ENCODE measurements at regions not wholly inside any gene's neighbourhood (a gene's known extent, or its start where the extent isn't known, plus 50 kb on each side); places are given as distances from the start of the nearest gene placed in this dataset.

- Histone ChIP-seq H3K27ac (ENCODE audit: low read depth in 2 of 2, low read length in 1 of 2) (no peak overlapping the region), H3K9ac (no peak overlapping the region)
- CTCF ChIA-PET, result interaction anchor here (0.6 to 1.0 kb wide), 2 partner anchors 156 to 322 kb away, joined by 3 read pairs; no protein-coding TSS in a partner anchor
These were observed 219.2 kb upstream of the ELL2 start for GRCh38 chr5:96180684-96181435.

More at GRCh38 chr5:96180684-96181435, 219.2 kb upstream of the ELL2 start:
- H3K36me3 ChIP-seq (replicated peaks in 1 of 2; ENCODE audit: control insufficient read depth in 1 of 2, insufficient read depth in 2 of 2, low read length in 1 of 2), result no peaks in the 10 kb centered on the region
- H3K4me1 ChIP-seq (ENCODE audit: control insufficient read depth in 1 of 2, insufficient read depth in 2 of 2, low read depth in 1 of 2, low read length in 1 of 2), result peaks cover 0 to 16% of the 10 kb centered on the region in 2 experiments; a peak in 2 of 4 replicates
- H3K4me3 ChIP-seq (ENCODE audit: low read depth in 2 of 2, low read length in 1 of 2), result no peak overlapping the region
- H3K4me2 ChIP-seq, result no peak overlapping the region
- H2AFZ ChIP-seq (ENCODE audit: low read depth), result peak overlapping the region; percentile 36; the same call in 1 of the 2 replicates
- 67% methylated on average over 2 of the region's 2 CpGs for WGBS (ENCODE audit: low lambda C conversion rate)
- no peaks in the 10 kb centered on the region for H3K79me2 ChIP-seq (ENCODE audit: insufficient read depth)
- POLR2A ChIA-PET, result no interaction called here
- H3F3A ChIP-seq (replicated peaks; ENCODE audit: insufficient read depth), result peaks cover 19% of the 10 kb centered on the region
- H4K20me1 ChIP-seq (ENCODE audit: insufficient read depth), result no peaks in the 10 kb centered on the region
- no peaks in the 10 kb centered on the region for H3K9me2 ChIP-seq
- TF ChIP-seq CHD2 (IDR thresholded peaks at IDR 0.05; ENCODE audit: low read length, partially characterized antibody), result no peak
- TF ChIP-seq, protein P1, sequence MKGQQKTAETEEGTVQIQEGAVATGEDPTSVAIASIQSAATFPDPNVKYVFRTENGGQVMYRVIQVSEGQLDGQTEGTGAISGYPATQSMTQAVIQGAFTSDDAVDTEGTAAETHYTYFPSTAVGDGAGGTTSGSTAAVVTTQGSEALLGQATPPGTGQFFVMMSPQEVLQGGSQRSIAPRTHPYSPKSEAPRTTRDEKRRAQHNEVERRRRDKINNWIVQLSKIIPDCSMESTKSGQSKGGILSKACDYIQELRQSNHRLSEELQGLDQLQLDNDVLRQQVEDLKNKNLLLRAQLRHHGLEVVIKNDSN (IDR thresholded peaks at IDR 0.05; ENCODE audit: borderline replicate concordance, low read depth), result no peak
- TF ChIP-seq ZBTB33 (IDR thresholded peaks at IDR 0.05; ENCODE audit: borderline replicate concordance, low read depth), result no peak
- TF ChIP-seq MEF2A (IDR thresholded peaks at IDR 0.05; ENCODE audit: borderline replicate concordance, low read depth), result no peak
- no peak for TF ChIP-seq FOSL2 (IDR thresholded peaks at IDR 0.05; ENCODE audit: borderline replicate concordance, low read depth)
- no peak for TF ChIP-seq SMC3 (IDR thresholded peaks at IDR 0.05; ENCODE audit: low read depth, low read length)
- TF ChIP-seq SIN3A (IDR thresholded peaks at IDR 0.05; ENCODE audit: borderline replicate concordance, low read depth, low read length), result no peak
- TF ChIP-seq, protein P2, sequence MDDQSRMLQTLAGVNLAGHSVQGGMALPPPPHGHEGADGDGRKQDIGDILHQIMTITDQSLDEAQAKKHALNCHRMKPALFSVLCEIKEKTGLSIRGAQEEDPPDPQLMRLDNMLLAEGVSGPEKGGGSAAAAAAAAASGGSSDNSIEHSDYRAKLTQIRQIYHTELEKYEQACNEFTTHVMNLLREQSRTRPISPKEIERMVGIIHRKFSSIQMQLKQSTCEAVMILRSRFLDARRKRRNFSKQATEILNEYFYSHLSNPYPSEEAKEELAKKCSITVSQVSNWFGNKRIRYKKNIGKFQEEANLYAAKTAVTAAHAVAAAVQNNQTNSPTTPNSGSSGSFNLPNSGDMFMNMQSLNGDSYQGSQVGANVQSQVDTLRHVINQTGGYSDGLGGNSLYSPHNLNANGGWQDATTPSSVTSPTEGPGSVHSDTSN (IDR thresholded peaks at IDR 0.05), result no peak
- no peak for TF ChIP-seq CTCF (IDR thresholded peaks at IDR 0.05)
- no peak for TF ChIP-seq RCOR1 (IDR thresholded peaks at IDR 0.05; ENCODE audit: low read length)
- TF ChIP-seq, protein P3, sequence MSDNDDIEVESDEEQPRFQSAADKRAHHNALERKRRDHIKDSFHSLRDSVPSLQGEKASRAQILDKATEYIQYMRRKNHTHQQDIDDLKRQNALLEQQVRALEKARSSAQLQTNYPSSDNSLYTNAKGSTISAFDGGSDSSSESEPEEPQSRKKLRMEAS (IDR thresholded peaks at IDR 0.05; ENCODE audit: low read depth), result no peak
- TF ChIP-seq TEAD4 (IDR thresholded peaks at IDR 0.05; ENCODE audit: borderline replicate concordance, insufficient read depth), result no peak
- TF ChIP-seq FOXJ3 (CRISPR knock-in tag; IDR thresholded peaks at IDR 0.05), result no peak
- TF ChIP-seq RFX5 (IDR thresholded peaks at IDR 0.05; ENCODE audit: low read length), result no peak
- no peak for TF ChIP-seq EZH2phosphoT487 (IDR thresholded peaks at IDR 0.05; ENCODE audit: borderline replicate concordance, low read depth)
- no peaks in the 10 kb centered on the region for H3K27me3 ChIP-seq (ENCODE audit: insufficient read depth)
- DNase-seq, result no peak
- no peaks in the 10 kb centered on the region for H3K9me3 ChIP-seq

All from SK-N-SH (cell line).